ENCODE measurements at regions not wholly inside any gene's neighbourhood (a gene's known extent, or its start where the extent isn't known, plus 50 kb on each side); places are given as distances from the start of the nearest gene placed in this dataset.

DNA sequence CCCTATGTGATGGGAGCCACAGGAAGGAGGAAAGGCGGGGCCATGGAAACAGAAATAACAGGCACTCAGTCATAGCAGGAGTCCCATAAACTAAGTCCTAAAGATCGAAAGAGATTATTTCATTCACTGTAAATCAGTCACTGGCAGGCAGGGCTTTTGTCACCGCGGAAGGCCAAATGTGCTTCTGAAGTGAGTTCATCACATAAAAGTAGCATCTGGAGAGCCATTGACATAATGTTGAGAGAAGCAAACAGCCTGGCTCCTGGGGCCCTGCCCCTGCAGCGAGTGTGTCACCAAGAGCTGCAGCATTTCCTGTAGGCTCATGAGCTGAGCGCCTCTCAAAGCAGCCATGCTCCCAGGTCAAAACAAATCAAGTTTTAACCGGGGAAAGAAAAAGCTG lies 476.2 kb downstream of the HAPSTR1 start:
- TF ChIP-seq, protein P1, sequence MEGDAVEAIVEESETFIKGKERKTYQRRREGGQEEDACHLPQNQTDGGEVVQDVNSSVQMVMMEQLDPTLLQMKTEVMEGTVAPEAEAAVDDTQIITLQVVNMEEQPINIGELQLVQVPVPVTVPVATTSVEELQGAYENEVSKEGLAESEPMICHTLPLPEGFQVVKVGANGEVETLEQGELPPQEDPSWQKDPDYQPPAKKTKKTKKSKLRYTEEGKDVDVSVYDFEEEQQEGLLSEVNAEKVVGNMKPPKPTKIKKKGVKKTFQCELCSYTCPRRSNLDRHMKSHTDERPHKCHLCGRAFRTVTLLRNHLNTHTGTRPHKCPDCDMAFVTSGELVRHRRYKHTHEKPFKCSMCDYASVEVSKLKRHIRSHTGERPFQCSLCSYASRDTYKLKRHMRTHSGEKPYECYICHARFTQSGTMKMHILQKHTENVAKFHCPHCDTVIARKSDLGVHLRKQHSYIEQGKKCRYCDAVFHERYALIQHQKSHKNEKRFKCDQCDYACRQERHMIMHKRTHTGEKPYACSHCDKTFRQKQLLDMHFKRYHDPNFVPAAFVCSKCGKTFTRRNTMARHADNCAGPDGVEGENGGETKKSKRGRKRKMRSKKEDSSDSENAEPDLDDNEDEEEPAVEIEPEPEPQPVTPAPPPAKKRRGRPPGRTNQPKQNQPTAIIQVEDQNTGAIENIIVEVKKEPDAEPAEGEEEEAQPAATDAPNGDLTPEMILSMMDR (conservative IDR thresholded peaks at IDR 0.05; ENCODE audit: low read depth, low read length), result no peak
- no peak for TF ChIP-seq EZH2 (IDR thresholded peaks at IDR 0.05; ENCODE audit: borderline replicate concordance, low read depth, low read length, poor library complexity, severe bottlenecking)
- BruUV-seq (replicated peaks), result no TSS peak
- POLR2A ChIA-PET (ENCODE audit: low non-redundant PET), result no interaction called here
- no peaks in the 10 kb centered on the region for H3K27me3 ChIP-seq (replicated peaks; ENCODE audit: insufficient read depth, low read depth, low read length, poor library complexity)
- CTCF ChIA-PET, result no interaction called here
- H3K4me3 ChIP-seq (ENCODE audit: low read depth, low read length, poor library complexity, severe bottlenecking), result no peak overlapping the region
- intact Hi-C loops (cut with micrococcal nuclease; ENCODE audit: unreplicated experiment), result no loop called here
- peak; percentile 42 for DNase-seq (ENCODE audit: low spot score)
- no peaks in the 10 kb centered on the region for H3K4me1 ChIP-seq (ENCODE audit: insufficient read depth, low read length, poor library complexity, severe bottlenecking)
- H3K27ac ChIP-seq (ENCODE audit: low read depth, low read length, poor library complexity, severe bottlenecking), result no peak overlapping the region
- H3K9me3 ChIP-seq (ENCODE audit: low read depth, low read length, poor library complexity, severe bottlenecking), result no peaks in the 10 kb centered on the region
- H3K36me3 ChIP-seq (ENCODE audit: insufficient read depth, low read length, poor library complexity, severe bottlenecking), result no peaks in the 10 kb centered on the region

DNA sequence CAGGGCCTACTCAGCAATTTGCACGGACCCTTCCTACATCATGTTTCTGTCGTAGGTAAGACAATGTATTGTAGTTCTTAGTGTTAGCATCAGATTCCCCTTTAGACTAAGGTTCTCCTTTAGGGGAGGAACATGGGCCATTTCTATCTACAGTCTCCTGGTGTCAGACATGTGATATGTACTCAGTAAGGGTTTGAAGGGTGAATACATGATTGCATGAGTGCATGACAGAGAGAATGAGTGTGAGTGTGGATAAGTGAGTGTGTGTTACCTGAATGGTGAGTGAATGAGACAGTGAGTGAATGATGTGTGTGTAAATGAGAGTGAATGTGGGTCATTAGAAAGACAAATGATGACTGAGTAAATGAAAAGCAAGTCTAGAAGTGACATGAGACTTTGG lies 476.8 kb downstream of the HAPSTR1 start:
- H3K4me3 ChIP-seq (ENCODE audit: low read depth, low read length, poor library complexity, severe bottlenecking), result no peak overlapping the region
- no peaks in the 10 kb centered on the region for H3K4me1 ChIP-seq (ENCODE audit: insufficient read depth, low read length, poor library complexity, severe bottlenecking)
- H3K9me3 ChIP-seq (ENCODE audit: low read depth, low read length, poor library complexity, severe bottlenecking), result no peaks in the 10 kb centered on the region
- no TSS peak for BruUV-seq (replicated peaks)
- TF ChIP-seq, protein P1 (conservative IDR thresholded peaks at IDR 0.05; ENCODE audit: low read depth, low read length), result no peak
- TF ChIP-seq EZH2 (IDR thresholded peaks at IDR 0.05; ENCODE audit: borderline replicate concordance, low read depth, low read length, poor library complexity, severe bottlenecking), result no peak
- POLR2A ChIA-PET (ENCODE audit: low non-redundant PET), result no interaction called here
- H3K36me3 ChIP-seq (ENCODE audit: insufficient read depth, low read length, poor library complexity, severe bottlenecking), result no peaks in the 10 kb centered on the region
- CTCF ChIA-PET, result no interaction called here
- no peaks in the 10 kb centered on the region for H3K27me3 ChIP-seq (replicated peaks; ENCODE audit: insufficient read depth, low read depth, low read length, poor library complexity)
- DNase-seq (ENCODE audit: low spot score), result no peak
- H3K27ac ChIP-seq (ENCODE audit: low read depth, low read length, poor library complexity, severe bottlenecking), result no peak overlapping the region
- intact Hi-C loops (cut with micrococcal nuclease; ENCODE audit: unreplicated experiment), result no loop called here

DNA sequence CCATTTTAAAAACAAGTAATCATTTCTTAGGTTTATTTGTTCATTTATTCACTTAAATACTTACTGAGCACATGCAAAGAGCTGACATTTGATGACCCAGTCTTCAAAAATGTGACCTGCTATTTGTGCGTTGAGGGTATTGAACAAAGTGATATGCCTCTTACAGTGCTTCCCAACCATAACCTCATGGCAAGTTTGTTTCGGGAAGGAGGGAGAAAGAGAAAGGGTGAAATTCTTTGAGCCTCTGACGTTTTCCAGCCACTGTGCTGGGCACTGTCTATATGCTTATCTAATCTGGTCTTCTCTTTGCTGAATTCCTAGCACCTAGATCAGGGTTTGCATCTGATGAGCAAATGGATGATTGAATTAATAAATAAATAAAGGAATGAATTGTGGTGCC lies 479.1 kb downstream of the HAPSTR1 start:
- Histone ChIP-seq H3K27ac (ENCODE audit: low read depth, low read length, poor library complexity, severe bottlenecking) (no peak overlapping the region), H3K27me3 (replicated peaks; ENCODE audit: insufficient read depth, low read depth, low read length, poor library complexity) (no peaks in the 10 kb centered on the region), H3K4me1 (ENCODE audit: insufficient read depth, low read length, poor library complexity, severe bottlenecking) (no peaks in the 10 kb centered on the region), H3K9me3 (ENCODE audit: low read depth, low read length, poor library complexity, severe bottlenecking) (no peaks in the 10 kb centered on the region), H3K36me3 (ENCODE audit: insufficient read depth, low read length, poor library complexity, severe bottlenecking) (no peaks in the 10 kb centered on the region), H3K4me3 (ENCODE audit: low read depth, low read length, poor library complexity, severe bottlenecking) (no peak overlapping the region)
- TF ChIP-seq EZH2 (IDR thresholded peaks at IDR 0.05; ENCODE audit: borderline replicate concordance, low read depth, low read length, poor library complexity, severe bottlenecking), result no peak
- TF ChIP-seq, protein P1 (conservative IDR thresholded peaks at IDR 0.05; ENCODE audit: low read depth, low read length), result no peak
- no TSS peak for BruUV-seq (replicated peaks)
- CTCF ChIA-PET, result no interaction called here
- DNase-seq (ENCODE audit: low spot score), result no peak
- POLR2A ChIA-PET (ENCODE audit: low non-redundant PET), result no interaction called here
- intact Hi-C loops (cut with micrococcal nuclease; ENCODE audit: unreplicated experiment), result no loop called here
